HG02623 (cell line): ENCODE measurements at regions not wholly inside any gene's neighbourhood (a gene's known extent, or its start where the extent isn't known, plus 50 kb on each side); places are given as distances from the start of the nearest gene placed in this dataset.

Experiments
- ATAC-seq: cut with Tn5 transposase; IDR thresholded peaks from one replicate; pipeline ENCODE4 v1.9.1; 2021; ENCODE audit warnings: moderate library complexity; ENCODE audit not compliant: unreplicated experiment

DNA sequence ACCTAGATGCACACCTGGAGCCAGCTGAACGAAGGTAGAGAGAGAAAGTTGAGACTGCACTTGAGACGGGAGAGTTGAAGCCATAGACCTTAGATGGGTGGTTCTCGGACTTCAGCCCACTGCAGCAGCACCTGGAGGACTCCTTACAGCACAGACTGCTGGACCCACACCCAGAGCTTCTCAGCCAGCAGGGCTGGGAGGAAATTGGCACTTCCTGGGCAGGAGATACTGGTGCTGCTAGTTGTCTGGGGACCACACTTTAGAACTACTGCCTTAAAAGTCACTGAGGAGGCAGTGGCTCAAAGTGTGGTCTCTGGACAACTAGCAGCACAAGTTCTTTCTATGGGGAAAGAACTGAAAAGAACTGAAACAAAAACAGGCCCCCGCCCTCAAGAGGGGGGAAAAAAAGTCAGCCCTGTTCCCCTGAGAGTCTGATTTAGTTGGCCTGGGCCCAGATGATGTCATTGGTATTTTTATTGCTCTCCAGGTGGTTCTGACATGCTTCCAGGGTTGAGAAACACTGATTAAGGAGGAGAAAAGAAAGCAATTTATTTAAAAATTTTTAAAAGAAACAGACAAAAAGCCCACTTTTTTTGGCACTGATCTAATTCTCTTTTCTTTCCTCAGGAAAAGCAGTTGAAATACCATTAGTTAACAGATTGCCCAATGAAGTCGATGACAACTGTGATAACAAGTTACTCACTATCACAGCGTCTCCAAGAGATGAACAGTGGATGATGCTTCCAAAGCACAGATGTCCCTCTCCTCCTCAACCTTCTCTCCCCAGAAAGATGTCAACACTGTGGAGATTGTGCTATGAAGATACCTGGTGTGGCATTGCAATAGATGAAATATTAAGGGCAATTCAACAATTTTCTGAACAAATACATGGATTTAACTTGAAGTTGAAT is 73.6 kb upstream of the ADAMTS16 start:
- no peak for ATAC-seq

DNA sequence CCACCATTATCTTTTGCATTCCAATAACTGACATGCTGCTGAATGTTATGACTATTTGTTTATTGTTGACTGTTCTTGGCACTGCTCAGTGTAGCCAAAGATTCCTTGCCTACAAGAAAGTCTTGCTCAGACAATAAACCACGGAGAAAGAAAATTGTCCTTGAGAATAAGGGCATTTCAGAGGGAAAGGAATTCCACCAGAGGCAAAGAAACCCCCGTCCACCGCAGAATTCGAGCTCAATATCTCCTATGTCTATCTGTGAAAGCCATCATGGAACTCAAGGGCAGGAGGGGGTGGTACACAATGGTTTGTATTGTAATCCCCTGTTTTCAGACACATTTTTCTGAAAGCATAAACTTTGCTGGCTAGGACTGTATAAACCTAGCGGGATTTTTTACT is 70.3 kb upstream of the ADAMTS16 start:
- ATAC-seq = no peak

DNA sequence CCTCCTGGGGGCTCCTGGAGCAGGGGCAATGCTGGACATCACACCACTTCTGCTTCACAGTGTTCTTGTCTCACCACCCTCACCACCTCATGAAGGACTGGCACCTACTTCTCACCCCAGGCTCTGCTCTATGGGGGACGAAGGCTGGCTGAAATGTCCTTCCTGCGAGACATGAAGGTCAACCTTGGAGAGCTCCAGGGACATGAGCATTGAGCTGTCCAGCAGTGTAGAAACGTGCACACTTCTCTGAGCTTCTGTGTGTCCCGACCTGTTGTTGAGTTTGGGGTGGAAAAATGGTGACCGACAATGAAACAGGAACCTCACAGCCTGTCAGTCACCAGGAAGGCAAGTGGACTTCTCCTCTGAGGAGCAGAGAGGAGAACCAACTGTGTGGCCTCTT is 68.6 kb upstream of the ADAMTS16 start:
- no peak for ATAC-seq

DNA sequence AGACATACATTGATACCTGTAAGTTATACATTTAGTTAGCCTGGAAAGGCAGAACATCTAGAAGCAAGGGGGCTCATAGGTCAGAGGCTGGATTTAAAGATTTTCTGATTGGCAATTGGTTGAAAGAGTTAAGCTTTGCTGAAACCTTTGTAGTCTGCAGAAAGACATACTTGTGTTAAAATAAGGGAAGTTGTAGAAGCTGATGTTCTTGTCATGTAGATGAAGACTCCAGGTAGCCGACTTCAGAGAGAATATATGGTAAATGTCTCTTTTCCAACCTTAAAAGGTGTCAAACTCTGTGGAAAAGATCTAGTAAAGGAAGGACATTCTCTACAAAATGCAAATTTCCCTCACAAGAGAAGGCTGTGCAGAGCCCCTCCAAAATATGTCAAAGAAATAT is 62.9 kb upstream of the ADAMTS16 start:
- no peak for ATAC-seq

DNA sequence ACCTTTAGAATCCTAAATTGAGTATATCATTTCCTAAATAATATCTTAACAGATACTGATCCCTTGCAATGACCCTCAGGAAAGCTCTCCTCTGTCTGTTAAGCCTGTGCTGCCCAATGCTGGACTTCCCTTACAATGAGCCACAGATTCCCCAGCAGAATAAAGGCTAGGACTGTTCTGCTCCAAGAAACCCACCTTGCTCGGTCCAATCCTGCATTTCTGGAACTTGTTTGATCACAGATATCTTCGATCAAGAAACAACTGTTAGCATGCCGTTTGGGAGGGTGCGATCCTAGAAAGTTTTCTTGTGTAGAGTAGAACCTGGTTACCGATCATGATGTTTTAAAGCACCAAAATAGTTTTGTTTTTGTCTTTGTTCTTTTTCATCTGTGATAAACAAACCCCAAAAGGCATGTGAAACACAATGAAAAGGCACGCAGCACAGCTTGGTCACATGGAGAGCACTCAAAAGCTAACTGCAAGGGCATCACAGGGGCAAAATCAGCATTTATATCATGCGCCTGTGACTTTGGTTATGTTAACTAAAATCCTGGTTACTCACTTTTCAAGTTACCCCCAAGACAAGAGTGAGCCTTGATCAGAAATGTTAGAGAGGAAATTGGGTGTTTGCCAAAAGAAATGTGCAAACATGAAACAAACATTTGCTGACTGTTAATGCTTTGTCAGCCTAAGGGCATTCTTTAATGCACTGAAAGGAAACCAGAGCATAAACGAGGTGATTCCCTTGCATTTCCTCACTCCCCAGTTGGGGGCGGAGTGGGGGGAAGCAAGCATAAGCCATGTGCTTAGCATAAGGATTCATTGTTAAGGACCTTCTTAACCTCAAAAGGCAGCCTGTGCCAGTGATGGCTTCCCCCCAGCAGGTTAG is 61.9 kb upstream of the ADAMTS16 start:
- ATAC-seq = no peak

DNA sequence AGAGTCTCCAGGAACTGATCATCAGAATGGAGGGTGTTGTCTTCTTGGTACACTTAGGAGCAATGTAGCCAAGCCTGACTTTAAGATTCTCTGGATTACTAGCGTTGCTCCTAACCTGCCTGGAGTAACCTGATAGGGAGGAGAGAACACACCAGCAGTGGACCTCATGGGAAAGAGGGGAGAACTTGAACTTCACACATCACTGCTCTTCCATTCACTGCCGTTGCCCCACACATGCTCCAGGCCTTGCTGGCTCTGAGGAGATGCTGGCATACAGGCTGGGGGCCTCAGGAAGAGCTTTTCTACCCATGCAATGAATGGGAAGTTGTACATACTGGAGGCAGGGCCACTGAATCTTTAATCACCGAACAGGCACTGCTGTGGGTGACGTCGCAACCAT is 60.3 kb upstream of the ADAMTS16 start:
- ATAC-seq = no peak

DNA sequence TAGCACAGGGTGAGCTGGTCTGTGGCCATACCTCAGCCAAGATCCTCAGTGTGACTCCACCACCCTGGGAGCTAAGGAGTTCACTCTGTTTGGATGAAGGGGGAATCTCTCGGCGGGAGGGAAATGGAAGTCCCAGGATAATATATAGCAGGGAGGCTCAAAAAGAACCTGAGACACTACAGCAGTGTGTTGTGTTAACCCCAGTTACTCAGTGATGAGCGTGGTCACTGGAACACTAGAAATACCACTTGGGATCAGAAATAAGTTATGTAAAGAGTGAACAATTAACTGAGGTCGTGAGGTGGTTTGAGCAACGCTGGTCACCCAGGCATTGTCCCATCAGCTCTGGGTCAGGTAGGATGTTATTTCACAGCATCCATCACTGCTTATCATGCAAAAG is 59.3 kb upstream of the ADAMTS16 start:
- no peak for ATAC-seq

DNA sequence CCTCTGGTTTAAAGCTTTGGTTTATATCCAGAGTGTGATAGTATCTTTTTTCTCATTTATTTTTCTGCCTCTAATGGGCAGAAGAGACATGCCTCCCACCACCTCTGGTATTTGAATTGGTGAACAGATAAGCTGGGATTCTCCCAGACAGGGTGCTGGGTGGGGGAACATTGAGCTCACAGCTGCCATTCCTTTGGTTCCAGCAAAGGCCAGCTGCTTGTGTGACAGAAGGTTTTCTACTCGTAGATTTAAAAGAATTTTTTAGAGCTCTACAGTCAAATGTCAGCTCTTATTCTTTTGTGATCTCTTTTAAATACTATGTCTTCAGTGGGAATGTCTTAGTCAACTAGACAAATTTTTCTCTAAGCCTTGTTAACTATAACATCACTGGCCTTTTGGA is 54.7 kb upstream of the ADAMTS16 start:
- no peak for ATAC-seq

DNA sequence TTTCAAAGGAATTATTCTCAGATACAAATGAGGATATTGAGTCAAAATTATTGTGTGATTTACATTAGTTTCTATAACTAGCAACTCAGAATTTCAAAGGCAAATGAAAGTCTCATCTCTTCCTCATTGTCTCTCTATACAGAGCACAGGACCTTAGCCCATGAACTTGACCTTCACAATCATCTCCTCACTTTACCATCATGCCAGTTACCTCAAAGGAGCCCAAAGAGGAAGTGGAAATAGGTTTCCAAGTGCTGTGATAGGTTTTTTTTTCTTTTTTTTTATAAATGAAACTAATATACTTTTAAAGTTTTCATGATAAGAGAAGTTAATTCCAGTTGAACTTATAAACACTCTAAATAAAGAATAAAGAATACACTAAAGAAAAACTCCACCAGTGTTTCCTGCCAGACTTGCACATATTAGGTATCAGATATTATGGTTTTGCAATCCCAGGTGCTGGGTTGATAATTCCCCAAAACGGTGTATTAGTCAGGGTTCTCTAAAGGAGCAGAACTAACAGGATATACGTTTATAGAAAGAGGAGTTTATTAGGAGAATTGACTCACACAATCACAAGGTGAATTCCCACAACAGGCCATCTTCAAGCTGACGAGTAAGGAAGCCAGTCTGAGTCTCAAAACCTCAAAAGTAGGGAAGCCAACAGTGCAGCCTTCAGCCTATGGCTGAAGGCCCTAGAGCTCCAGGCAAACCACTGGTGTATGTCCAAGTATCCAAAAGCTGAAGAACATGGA is 50.1 kb upstream of the ADAMTS16 start:
- ATAC-seq = no peak
